H1 (cell line): ENCODE measurements at regions not wholly inside any gene's neighbourhood (a gene's known extent, or its start where the extent isn't known, plus 50 kb on each side); places are given as distances from the start of the nearest gene placed in this dataset.

ENCODE experiments used
- CHD7 ChIP-seq: fragments of 300-600 bp; sonication (generic); IDR thresholded peaks from 2 replicates; pipeline ENCODE4 v1.7.1; 2012; ENCODE audit warnings: low read length, moderate library complexity, mild to moderate bottlenecking, inconsistent platforms; ENCODE audit not compliant: insufficient replicate concordance

- TF ChIP-seq CHD7 = peak; percentile 21
These were observed 154.2 kb upstream of the DAB2 start (continued) for GRCh38 chr5:39578887-39579497.
